ENCODE measurements at regions not wholly inside any gene's neighbourhood (a gene's known extent, or its start where the extent isn't known, plus 50 kb on each side); places are given as distances from the start of the nearest gene placed in this dataset.
"Not testable (repeated sequence)": the region's sequence is repeated elsewhere in the genome, so short reads cannot be mapped to it uniquely, and the experiment has no call there.

DNA sequence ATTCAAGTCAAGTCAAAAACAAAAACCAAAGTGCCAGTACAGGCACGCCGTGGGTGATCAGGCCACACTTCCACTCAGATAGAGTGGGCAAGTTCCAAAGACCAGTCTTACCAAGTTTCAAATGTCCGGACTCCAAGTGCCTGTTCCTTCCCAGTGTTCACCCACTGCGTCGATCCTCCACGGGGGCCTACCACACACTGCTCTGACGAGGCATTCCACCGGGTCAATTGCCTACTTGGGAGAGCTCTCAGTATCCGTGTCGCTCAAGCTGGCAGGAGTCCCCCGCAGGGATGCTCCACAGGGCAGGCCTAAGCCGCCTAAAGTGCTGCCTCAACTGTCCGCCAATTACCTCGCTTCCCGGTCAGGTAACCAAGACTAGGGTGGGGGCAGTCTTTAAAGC, 132.3 kb upstream of the CCZ1B start:
- TF ChIP-seq, protein P1, sequence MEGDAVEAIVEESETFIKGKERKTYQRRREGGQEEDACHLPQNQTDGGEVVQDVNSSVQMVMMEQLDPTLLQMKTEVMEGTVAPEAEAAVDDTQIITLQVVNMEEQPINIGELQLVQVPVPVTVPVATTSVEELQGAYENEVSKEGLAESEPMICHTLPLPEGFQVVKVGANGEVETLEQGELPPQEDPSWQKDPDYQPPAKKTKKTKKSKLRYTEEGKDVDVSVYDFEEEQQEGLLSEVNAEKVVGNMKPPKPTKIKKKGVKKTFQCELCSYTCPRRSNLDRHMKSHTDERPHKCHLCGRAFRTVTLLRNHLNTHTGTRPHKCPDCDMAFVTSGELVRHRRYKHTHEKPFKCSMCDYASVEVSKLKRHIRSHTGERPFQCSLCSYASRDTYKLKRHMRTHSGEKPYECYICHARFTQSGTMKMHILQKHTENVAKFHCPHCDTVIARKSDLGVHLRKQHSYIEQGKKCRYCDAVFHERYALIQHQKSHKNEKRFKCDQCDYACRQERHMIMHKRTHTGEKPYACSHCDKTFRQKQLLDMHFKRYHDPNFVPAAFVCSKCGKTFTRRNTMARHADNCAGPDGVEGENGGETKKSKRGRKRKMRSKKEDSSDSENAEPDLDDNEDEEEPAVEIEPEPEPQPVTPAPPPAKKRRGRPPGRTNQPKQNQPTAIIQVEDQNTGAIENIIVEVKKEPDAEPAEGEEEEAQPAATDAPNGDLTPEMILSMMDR (conservative IDR thresholded peaks at IDR 0.05), result not testable (repeated sequence)
- TF ChIP-seq ZFX (IDR thresholded peaks at IDR 0.05), result not testable (repeated sequence)
